NCI-H128 (cell line): ENCODE measurements at regions not wholly inside any gene's neighbourhood (a gene's known extent, or its start where the extent isn't known, plus 50 kb on each side); places are given as distances from the start of the nearest gene placed in this dataset.
"Not testable (repeated sequence)": the region's sequence is repeated elsewhere in the genome, so short reads cannot be mapped to it uniquely, and the experiment has no call there.

Experiments
- DNase-seq: peaks from one replicate; lab custom pipeline; 2025; ENCODE audit not compliant: unreplicated experiment; lab: John Stamatoyannopoulos, UW

DNA sequence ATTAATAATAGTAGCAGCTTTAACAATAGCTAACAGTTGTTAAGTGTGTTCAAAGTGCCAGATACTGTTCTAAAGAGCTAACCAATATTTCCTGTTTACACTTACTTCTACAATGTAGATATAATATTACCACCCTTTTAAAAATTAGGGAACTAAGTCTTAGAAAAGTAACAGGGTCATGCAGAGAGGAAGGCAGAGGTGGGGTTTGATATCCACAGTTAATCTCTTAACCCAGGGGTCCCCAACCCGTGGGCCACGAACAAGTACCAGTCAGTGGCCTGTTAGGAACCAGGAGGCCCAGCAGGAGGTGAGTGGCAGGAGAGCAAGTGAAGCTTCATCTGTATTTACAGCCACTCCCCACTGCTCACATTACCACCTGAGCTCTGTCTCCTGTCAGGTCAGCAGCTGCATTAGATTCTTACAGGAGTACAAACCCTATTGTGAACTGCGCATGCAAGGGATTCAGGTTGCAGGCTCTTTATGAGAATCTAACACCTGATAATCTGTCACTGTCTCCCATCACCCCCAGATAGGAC is 89.1 kb downstream of the ACTL7B start:
- DNase-seq, result peak; percentile 56

GRCh38 chr9:108765265-108765664 is 90.5 kb downstream of the ACTL7B start:
- no peak for DNase-seq

DNA sequence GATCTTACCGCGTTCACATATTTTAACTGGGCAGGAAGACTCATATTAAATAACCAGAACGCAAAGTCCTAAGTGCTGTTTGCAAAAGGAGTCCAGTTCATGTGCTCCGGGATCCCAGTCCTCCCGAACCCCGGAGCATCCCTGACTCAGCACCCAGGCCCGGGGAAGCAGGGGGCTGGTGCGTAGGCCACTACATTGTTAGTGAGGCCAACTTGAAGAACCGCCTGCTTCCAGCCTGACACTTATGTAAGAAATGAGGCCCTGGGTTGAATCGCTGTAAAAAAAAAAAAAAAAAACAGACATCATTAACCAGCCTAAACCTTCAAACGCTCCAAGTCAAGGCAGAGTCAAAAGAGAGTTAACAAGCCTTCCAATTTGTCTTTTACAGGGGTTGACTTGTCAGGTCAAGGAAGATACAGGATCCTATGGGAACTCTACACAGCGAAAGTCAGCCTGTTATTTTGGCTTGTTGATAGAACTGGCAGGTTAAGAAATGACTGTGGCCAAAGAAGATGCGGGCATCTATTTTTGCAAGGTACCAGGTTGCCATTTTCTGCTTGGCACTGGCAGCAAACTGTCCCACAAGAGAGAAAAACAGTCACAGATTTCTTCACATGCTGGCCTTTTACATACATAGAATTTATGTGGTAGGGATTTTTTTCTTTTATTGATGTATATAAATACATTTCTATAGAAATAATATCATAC is 93.3 kb downstream of the ACTL7B start:
- no peak for DNase-seq

- DNase-seq, result no peak
Observed at GRCh38 chr9:108761655-108762347, 94.0 kb downstream of the ACTL7B start.

DNA sequence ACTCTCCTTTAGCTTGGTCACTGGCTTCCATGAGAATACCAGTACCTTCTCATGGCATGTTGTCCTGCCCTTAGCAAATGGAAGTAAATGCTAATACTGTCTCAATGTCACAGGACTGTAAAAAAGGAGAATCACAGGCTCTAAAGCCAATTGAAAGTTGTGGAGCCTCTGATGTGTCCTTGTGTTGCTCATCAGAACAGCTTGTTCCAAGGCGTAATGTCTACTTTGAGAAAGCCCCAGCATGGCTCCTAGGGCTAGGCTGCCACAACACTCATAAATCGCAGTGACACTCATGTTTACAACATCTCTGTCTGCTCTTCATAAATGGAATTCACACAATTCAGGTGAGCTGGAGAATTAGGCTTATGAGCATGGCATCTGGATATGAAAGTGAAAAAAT is 94.9 kb downstream of the ACTL7B start:
- DNase-seq, result no peak

DNA sequence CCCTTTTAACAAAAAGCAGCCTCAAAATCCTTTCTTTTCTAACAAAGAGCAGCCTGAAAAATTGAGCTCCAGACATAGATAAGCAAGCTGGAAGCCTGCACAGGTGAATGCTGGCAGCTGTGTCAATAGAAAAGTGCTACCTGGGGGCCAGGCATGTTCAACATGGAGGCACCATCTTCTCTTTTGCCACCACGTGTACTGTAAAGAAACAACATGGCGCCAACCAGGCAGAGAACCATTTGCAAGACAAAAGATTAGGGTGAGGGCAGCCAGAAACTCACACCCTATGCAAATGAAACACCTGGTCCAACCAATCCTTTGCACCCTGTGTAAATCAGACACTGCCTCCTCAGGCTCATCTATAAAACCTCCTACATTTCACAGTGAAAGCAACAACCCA is 96.0 kb downstream of the ACTL7B start:
- no peak for DNase-seq

- DNase-seq, result no peak
Observed at GRCh38 chr9:108759399-108759798, 96.4 kb downstream of the ACTL7B start.

- DNase-seq, result no peak
Observed at GRCh38 chr9:108756746-108757490, 98.9 kb downstream of the ACTL7B start.

- DNase-seq, result no peak
Observed at GRCh38 chr9:108755979-108756378, 99.8 kb downstream of the ACTL7B start.

DNA sequence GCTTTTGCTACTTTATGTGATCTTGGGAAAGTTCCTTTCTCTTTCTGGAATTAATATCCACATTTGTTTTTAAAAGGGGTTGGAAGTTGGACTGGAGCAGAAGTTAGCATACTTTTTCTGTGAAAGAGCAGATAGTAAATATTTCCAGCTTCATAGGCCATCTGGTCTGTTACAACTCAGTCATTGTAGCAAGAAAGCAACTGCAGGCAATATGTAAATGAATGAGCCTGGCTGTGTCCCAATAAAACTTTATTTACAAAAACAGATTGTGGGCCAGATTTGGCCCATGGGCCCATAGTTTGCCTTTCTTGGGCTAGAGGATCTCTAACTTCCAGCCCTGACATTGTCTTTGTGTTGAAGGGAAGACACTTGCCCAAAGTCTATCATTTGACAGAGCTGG is 104.4 kb downstream of the ACTL7B start:
- DNase-seq, result no peak

- no peak for DNase-seq
Observed at GRCh38 chr9:108750661-108751215, 105.0 kb downstream of the ACTL7B start.

GRCh38 chr9:108748776-108749175 is 107.0 kb downstream of the ACTL7B start:
- no peak for DNase-seq

DNA sequence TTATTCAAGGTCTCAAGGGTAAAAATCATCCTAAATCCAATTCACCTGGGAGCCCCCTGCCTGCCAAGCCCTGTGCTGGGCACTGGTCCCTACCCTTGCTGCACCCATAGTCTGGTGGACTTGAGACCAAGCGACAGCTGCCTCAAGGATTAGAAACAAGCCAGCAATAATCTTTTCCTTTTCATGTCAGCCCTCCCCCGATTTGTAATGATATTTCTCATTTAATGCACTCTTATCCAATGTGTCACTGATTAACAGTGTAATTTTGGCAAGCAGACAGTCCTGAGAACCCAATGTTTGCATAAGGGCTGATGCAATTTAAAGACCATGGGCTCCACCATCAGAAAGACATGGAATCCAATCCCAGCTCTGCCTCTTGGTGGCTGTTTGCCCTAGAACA is 108.9 kb downstream of the ACTL7B start:
- DNase-seq, result no peak

GRCh38 chr9:108746001-108746400 is 109.8 kb downstream of the ACTL7B start:
- no peak for DNase-seq

DNA sequence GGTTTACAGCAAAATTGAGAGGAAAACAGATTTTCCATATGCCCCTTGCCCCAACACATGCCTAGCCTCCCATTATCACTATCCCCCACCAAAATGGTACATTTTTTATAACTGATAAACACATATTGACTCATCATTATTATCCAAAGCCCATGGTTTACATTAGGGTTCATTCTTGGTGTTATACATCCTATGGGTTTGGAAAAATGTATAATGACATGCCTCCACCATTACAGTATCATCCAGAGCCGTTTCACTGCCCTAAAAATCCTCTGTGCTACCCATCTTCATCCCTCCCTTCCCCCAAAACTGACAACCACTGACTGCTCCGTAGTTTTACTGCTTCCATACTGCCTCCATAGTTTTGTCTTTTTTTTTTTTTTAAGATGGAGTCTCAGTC is 111.1 kb downstream of the ACTL7B start:
- DNase-seq, result no peak

DNA sequence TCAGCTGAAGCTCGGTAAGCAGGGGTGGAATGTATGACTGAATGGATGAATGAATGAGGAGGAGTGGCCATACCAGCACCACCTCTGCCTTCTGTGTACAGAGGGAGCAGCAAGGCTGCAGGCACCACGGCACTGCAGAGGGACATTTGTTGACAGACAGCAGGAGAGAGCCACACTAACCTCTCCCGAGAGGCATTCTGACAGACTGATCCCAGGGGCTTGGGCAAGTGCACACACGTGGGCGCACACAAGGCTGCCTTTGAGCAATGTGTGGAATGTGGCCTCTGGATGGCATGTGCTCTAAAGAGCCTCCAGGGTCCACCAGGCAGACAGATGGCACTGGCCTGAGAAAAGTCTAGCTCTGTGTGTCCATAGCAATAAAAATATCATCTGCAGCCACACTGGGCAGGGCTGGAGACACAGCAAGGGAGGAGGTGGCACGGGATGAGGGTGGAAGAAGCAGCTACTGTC is 111.8 kb downstream of the ACTL7B start:
- DNase-seq, result no peak

GRCh38 chr9:108743416-108743815 is 112.4 kb downstream of the ACTL7B start:
- DNase-seq, result no peak

DNA sequence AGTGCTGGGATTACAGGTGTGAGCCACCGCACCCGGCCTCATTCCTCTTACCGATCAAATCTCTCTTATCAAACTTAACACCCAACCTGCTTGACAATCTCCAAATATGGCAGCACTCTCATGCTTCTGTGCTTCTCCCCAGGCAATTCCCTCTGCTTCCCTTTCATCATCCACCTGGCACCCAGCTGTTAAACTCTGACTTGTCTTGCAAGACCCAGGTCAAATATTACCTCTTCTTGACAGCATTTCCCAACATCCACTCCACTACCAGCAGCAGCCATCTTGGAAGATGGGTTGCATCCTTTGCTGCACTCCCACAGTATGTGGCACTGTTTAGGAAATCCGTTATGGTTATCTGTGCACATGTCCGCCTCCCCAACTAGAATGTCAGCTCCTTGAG is 113.6 kb downstream of the ACTL7B start:
- no peak for DNase-seq

DNA sequence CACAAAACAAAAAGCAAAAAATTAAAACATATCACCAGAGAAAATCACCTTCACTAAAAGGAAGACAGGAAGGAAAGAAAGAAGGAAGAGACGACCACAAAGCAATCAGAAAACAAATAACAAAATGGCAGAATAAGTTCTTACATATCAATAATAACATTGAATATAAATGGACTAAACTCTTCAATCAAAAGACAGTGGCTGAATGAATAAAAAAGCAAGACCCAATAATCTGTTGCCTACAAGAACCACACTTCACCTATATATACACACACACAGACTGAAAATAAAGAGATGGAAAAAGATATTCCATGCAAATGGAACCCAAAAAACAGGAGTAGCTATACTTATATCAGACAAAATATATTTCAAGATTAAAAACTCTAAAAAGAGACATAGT is 124.5 kb downstream of the ACTL7B start:
- not testable (repeated sequence) for DNase-seq

DNA sequence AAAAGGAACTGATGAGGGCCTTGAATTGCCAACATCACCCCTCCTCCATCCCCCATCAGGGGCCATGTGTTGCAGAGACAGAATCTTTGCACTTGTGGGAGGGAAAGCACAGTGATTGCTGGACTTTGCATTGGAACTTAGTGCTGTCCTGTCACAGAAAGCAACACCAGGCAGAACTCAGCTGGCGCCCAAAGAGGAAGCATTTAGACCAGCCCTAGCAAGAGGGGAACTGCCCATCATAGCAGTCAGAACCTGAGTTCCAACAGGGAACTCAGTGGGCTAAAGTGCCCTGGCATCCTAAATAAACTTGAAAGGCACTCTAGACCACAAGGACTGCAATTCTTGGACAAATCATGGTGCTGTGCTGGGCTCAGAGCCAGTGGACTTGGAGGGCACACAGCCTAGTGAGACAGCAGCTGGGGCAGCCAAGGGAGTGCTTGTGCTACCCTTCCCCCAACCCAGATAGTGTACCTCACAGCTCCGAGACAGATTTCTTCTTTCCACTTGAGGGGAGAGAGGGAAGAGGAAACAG is 128.1 kb downstream of the ACTL7B start:
- no peak for DNase-seq

DNA sequence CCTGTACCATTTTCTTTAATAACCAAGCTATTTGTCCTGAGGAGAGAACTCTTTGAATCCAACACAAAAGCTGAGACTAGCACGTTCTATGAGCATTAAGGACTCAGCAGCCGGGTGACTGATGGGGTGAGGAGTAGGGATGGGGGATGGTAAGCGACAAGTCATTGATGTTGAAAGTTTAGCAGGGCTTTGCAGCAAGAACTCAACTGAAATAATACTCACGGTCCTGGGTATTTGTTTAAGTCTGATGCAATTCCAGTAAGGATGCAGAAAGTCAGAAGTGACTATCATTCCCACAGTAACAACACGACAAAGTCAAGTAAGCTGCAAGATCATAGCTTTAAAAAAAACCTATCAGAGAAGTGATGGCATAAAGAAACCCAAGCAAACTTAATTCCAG is 131.1 kb downstream of the ACTL7B start:
- DNase-seq, result no peak
